GM12878 (cell line): ENCODE measurements at regions not wholly inside any gene's neighbourhood (a gene's known extent, or its start where the extent isn't known, plus 50 kb on each side); places are given as distances from the start of the nearest gene placed in this dataset.

Source experiments
- ATAC-seq: fragments of 200-7000 bp; cut with Tn5 transposase; 3 replicates; pipeline ENCODE4 v1.9.1; 2020; ENCODE audit warnings: mild to moderate bottlenecking, moderate library complexity
- BruUV-seq: library from RNA; stranded (reverse); fragments of 400-500 nt; replicated peaks from 2 replicates; lab custom pipeline; 2021; lab: Mats Ljungman, UMichigan
- CTCF ChIA-PET: fragments of 300-600 bp; sonication (Branson Sonifier 250); formaldehyde crosslinking; extraction: SDS; loops from one replicate; lab custom pipeline; 2021; ENCODE audit warnings: inconsistent platforms; lab: Yijun Ruan, JAX
- POLR2A ChIA-PET: fragments of 350-600 bp; formaldehyde crosslinking; extraction: SDS; loops from one replicate; lab custom pipeline; 2021; ENCODE audit warnings: inconsistent platforms; lab: Charles Lee
- RAD21 ChIA-PET: fragments of 300-600 bp; sonication (Branson Sonifier 250); formaldehyde crosslinking; loops from one replicate; lab custom pipeline; 2023; ENCODE audit warnings: antibody characterized with exemption; ENCODE audit not compliant: unreplicated experiment; lab: Charles Lee
- SMC1A ChIA-PET: fragments of 300-600 bp; sonication (Branson Sonifier 250); formaldehyde crosslinking; loops from one replicate; lab custom pipeline; 2023; ENCODE audit not compliant: unreplicated experiment, uncharacterized antibody; lab: Charles Lee
- DNase-seq: peaks from one replicate; pipeline ENCODE4 v3.0.0-alpha.2; 2011; ENCODE audit warnings: low read depth, low spot score
- FAIRE-seq: peaks from 3 replicates; lab custom pipeline; 2011; peaks lifted over from hg19 to GRCh38; lab: Jason Lieb, UNC
- H2AFZ ChIP-seq: 2 replicates; pipeline ENCODE4 v1.6.0; 2011; ENCODE audit warnings: low read depth, low read length, control low read depth; ENCODE audit not compliant: control insufficient read depth
- H3K27ac ChIP-seq: 2 replicates; pipeline ENCODE4 v1.5.1; 2011; ENCODE audit warnings: control low read depth; ENCODE audit not compliant: control insufficient read depth, insufficient read depth
- H3K27me3 ChIP-seq, 2 experiments: replicated peaks in 1 of 2; 2 replicates each; pipeline versions ENCODE4 v1.6.0 to v1.6.1; 2011; ENCODE audit warnings: low read length in 1 of 2; ENCODE audit not compliant: control insufficient read depth in 2 of 2, insufficient read depth in 2 of 2
- H3K36me3 ChIP-seq, 2 experiments: 2 replicates each; pipeline ENCODE4 v1.5.1; 2011; ENCODE audit warnings: low read length in 1 of 2; ENCODE audit not compliant: control insufficient read depth in 2 of 2, insufficient read depth in 2 of 2
- H3K4me1 ChIP-seq: 2 replicates; pipeline ENCODE4 v1.6.1; 2011; ENCODE audit warnings: mild to moderate bottlenecking, low read length, moderate library complexity, mixed read lengths; ENCODE audit not compliant: control insufficient read depth, insufficient read depth
- H3K4me2 ChIP-seq: 2 replicates; pipeline ENCODE4 v1.6.0; 2011; ENCODE audit warnings: control low read depth; ENCODE audit not compliant: control insufficient read depth, insufficient read depth
- H3K4me3 ChIP-seq: fragments of 200-600 bp; sonication (generic); 2 replicates; pipeline ENCODE4 v1.5.1; 2016
- H3K79me2 ChIP-seq: 2 replicates; pipeline ENCODE4 v1.6.0; 2011; ENCODE audit warnings: low read length; ENCODE audit not compliant: control insufficient read depth, insufficient read depth
- H3K9ac ChIP-seq: 2 replicates; pipeline ENCODE4 v1.8.0; 2011; ENCODE audit warnings: low read length, control low read depth, mixed read lengths; ENCODE audit not compliant: control insufficient read depth, insufficient read depth
- H3K9me3 ChIP-seq: replicated peaks from 3 replicates; pipeline ENCODE4 v1.5.1; 2011; ENCODE audit warnings: mild to moderate bottlenecking, low read length; ENCODE audit not compliant: control insufficient read depth, insufficient read depth
- H4K20me1 ChIP-seq: 2 replicates; pipeline ENCODE4 v1.6.0; 2011; ENCODE audit not compliant: control insufficient read depth, insufficient read depth
- BCL11A ChIP-seq: IDR thresholded peaks from 2 replicates; pipeline ENCODE4 v1.6.1; 2011; ENCODE audit warnings: low read depth, low read length
- CTCF ChIP-seq, 3 experiments: IDR thresholded peaks in 2 of 3; conservative IDR thresholded peaks in 1 of 3; 2 replicates each; pipeline ENCODE4 v1.5.1; 2011; ENCODE audit warnings: low read depth in 3 of 3, low read length in 3 of 3, mild to moderate bottlenecking in 3 of 3, control low read depth in 2 of 3, moderate library complexity in 2 of 3, inconsistent platforms in 1 of 3, mixed read lengths in 1 of 3; ENCODE audit not compliant: control insufficient read depth in 2 of 3, insufficient read depth in 1 of 3; ENCODE audit errors: extremely low read depth in 1 of 3
- EED ChIP-seq: sonication (generic); IDR thresholded peaks from 2 replicates; pipeline ENCODE4 v1.6.1; 2016; ENCODE audit warnings: antibody characterized with exemption, low read depth
- EGR1 ChIP-seq, 2 experiments: IDR thresholded peaks; 1 replicate in 1 of 2; 2 replicates in 1 of 2; pipeline ENCODE4 v1.6.1; 2011 to 2012; ENCODE audit warnings: low read depth in 2 of 2, low read length in 2 of 2, borderline replicate concordance in 1 of 2, mild to moderate bottlenecking in 1 of 2, moderate library complexity in 1 of 2
- EZH2 ChIP-seq: IDR thresholded peaks from 2 replicates; pipeline ENCODE4 v1.6.1; 2012; ENCODE audit warnings: low read depth, mild to moderate bottlenecking, control low read depth, inconsistent platforms, low read length, borderline replicate concordance; ENCODE audit not compliant: control insufficient read depth
- FOS ChIP-seq: IDR thresholded peaks from 3 replicates; pipeline ENCODE4 v1.6.1; 2011; ENCODE audit warnings: borderline replicate concordance; ENCODE audit not compliant: insufficient read length; ENCODE audit errors: extremely low read depth
- HDAC2 ChIP-seq: fragments of 200-600 bp; sonication (generic); IDR thresholded peaks from 2 replicates; pipeline ENCODE4 v1.6.1; 2017
- KLF5 ChIP-seq: fragments of 450-650 bp; IDR thresholded peaks from 2 replicates; pipeline ENCODE4 v1.6.1; 2014; ENCODE audit warnings: mild to moderate bottlenecking; ENCODE audit not compliant: partially characterized antibody
- MEF2A ChIP-seq: IDR thresholded peaks from 2 replicates; pipeline ENCODE4 v1.6.1; 2011; ENCODE audit warnings: low read depth, mild to moderate bottlenecking, low read length, moderate library complexity; ENCODE audit not compliant: insufficient read depth
- NFYA ChIP-seq: IDR thresholded peaks from 2 replicates; pipeline ENCODE4 v1.6.1; 2011; ENCODE audit warnings: low read depth, mild to moderate bottlenecking, low read length, improper control_type of control experiment, borderline replicate concordance
- NR2C2 ChIP-seq: IDR thresholded peaks from 2 replicates; pipeline ENCODE4 v1.6.1; 2011; ENCODE audit warnings: borderline replicate concordance, low read depth; ENCODE audit not compliant: control insufficient read depth, insufficient read length
- PAX5 ChIP-seq: IDR thresholded peaks from 2 replicates; pipeline ENCODE4 v1.6.1; 2011; ENCODE audit warnings: low read depth, low read length, borderline replicate concordance
- PBX3 ChIP-seq: IDR thresholded peaks from 2 replicates; pipeline ENCODE4 v1.6.1; 2011; ENCODE audit warnings: mild to moderate bottlenecking, low read depth, low read length, moderate library complexity; ENCODE audit not compliant: insufficient replicate concordance
- PKNOX1 ChIP-seq: fragments of 450-650 bp; IDR thresholded peaks from 2 replicates; pipeline ENCODE4 v1.6.1; 2016; ENCODE audit warnings: mild to moderate bottlenecking
- POLR2AphosphoS5 ChIP-seq: IDR thresholded peaks from 2 replicates; pipeline ENCODE4 v1.6.1; 2011; ENCODE audit warnings: mild to moderate bottlenecking, low read length, inconsistent platforms
- RAD21 ChIP-seq: IDR thresholded peaks from 2 replicates; pipeline ENCODE4 v1.6.1; 2011; ENCODE audit warnings: mild to moderate bottlenecking, low read depth, low read length, moderate library complexity; ENCODE audit not compliant: insufficient read depth
- SP1 ChIP-seq: IDR thresholded peaks from one replicate; pipeline ENCODE4 v1.6.1; 2011; ENCODE audit warnings: low read depth, low read length
- SUZ12 ChIP-seq: fragments of 200-600 bp; sonication (generic); IDR thresholded peaks from one replicate; pipeline ENCODE4 v1.6.1; 2018; ENCODE audit warnings: antibody characterized with exemption, mild to moderate bottlenecking; ENCODE audit not compliant: unreplicated experiment
- in situ Hi-C: fragments of 300-500 bp; cut with MboI; formaldehyde crosslinking; loops from 9 replicates; pipeline ENCODE4 v1.14.3; 2018; ENCODE audit warnings: mixed read lengths
- intact Hi-C: fragments of 100-400 bp; cut with micrococcal nuclease; formaldehyde crosslinking; loops from one replicate; pipeline ENCODE4 v1.14.2; 2022; ENCODE audit not compliant: unreplicated experiment

- POLR2A ChIA-PET, result no interaction called here
- FAIRE-seq (no peak), ATAC-seq (no peak), DNase-seq (no peak)
- CTCF ChIA-PET, result no interaction called here
- H3K36me3 ChIP-seq, result no peaks in the 10 kb centered on the region
- H3K9me3 ChIP-seq, result no peaks in the 10 kb centered on the region; the same call in 2 of the 3 replicates
- SMC1A ChIA-PET, result no interaction called here
- H3K27ac ChIP-seq, result no peak overlapping the region
- H3K27me3 ChIP-seq, result no peaks in the 10 kb centered on the region
- no peak overlapping the region for H3K9ac ChIP-seq
- no peaks in the 10 kb centered on the region for H4K20me1 ChIP-seq
- BruUV-seq, result no TSS peak
- H2AFZ ChIP-seq, result no peak overlapping the region
- in situ Hi-C loops, result no loop called here
- H3K4me3 ChIP-seq, result no peak overlapping the region
- TF ChIP-seq SP1 (no peak), PAX5 (no peak), NR2C2 (no peak), EZH2 (no peak), HDAC2 (no peak), PKNOX1 (no peak), PBX3 (no peak), CTCF (IDR thresholded peaks at IDR 0.05 in 2 of 3, conservative IDR thresholded peaks at IDR 0.05 in 1 of 3; ENCODE audit: control insufficient read depth in 2 of 3, extremely low read depth in 1 of 3, insufficient read depth in 1 of 3, low read depth in 3 of 3, low read length in 3 of 3) (no peak), NFYA (no peak), SUZ12 (no peak), BCL11A (no peak), EED (no peak), EGR1 (IDR thresholded peaks at IDR 0.05; ENCODE audit: borderline replicate concordance in 1 of 2, low read depth in 2 of 2, low read length in 2 of 2) (no peak), KLF5 (no peak), POLR2AphosphoS5 (no peak), FOS (no peak), MEF2A (no peak), RAD21 (no peak)
- no peak overlapping the region for H3K4me2 ChIP-seq
- H3K79me2 ChIP-seq, result no peaks in the 10 kb centered on the region
- RAD21 ChIA-PET, result no interaction called here
- intact Hi-C loops, result no loop called here
- H3K4me1 ChIP-seq, result no peaks in the 10 kb centered on the region
Measured at GRCh38 chr21:28113718-28114117, 879.0 kb downstream of the LTN1 start.
